ENCODE measurements at regions not wholly inside any gene's neighbourhood (a gene's known extent, or its start where the extent isn't known, plus 50 kb on each side); places are given as distances from the start of the nearest gene placed in this dataset.

DNA sequence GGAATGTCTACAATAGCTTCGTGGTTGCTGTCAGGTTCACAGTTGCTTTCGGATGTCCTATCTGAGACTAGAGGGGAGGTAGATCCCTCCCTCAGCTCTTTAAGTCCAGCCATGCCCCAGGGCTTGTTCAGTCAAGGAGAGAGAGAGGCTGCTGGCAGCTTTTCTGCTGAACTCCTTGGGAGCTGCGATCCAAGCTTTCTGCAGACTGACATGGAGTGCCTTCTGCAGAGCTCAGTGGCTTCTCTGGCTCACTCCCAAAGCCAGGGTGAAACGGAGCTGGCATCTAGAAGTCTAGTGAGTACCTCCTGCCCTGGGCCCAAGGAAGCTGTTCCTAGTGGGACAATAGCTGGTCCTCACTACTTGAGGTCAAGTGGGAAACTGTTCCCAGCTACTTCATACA is 62.5 kb downstream of the TMEM17 start:
- POLR2A ChIA-PET: interaction anchor here (1.7 kb wide), 1 partner anchor 135 kb away, joined by 5 read pairs; no protein-coding TSS in a partner anchor
- intact Hi-C loops (cut with micrococcal nuclease): no loop called here
- BruUV-seq (replicated peaks): no TSS peak

More for the DNA sequence above, 62.5 kb downstream of the TMEM17 start:
- H3K9ac ChIP-seq (ENCODE audit: low read length): no peak overlapping the region
- DNase-seq (ENCODE audit: low read depth, low spot score): no peak
- peaks cover 0 to 5% of the 10 kb centered on the region in 2 experiments; a peak in 1 of 4 replicates for H3K4me1 ChIP-seq (ENCODE audit: control insufficient read depth in 1 of 2, insufficient read depth in 2 of 2, low read length in 2 of 2)
- H2AFZ ChIP-seq (ENCODE audit: low read depth, low read length, poor library complexity, severe bottlenecking): no peak overlapping the region
- no peaks in the 10 kb centered on the region for H3K79me2 ChIP-seq (ENCODE audit: insufficient read depth, low read length)
- no peak overlapping the region for H3K27ac ChIP-seq (ENCODE audit: low read depth, low read length)
- no peaks in the 10 kb centered on the region for H3K9me2 ChIP-seq (ENCODE audit: insufficient read depth)
- H3K27me3 ChIP-seq (ENCODE audit: insufficient read depth, low read length): no peaks in the 10 kb centered on the region
- no peak overlapping the region for H3K4me2 ChIP-seq (ENCODE audit: low read length)
- CTCF ChIA-PET: interaction anchor here (0.8 to 1.0 kb wide), 2 partner anchors 450 to 1308 kb away, joined by 3 to 5 read pairs; no protein-coding TSS in a partner anchor
- H3K4me3 ChIP-seq (replicated peaks in 1 of 2; ENCODE audit: low read depth in 1 of 2, low read length in 2 of 2): no peak overlapping the region
- no peaks in the 10 kb centered on the region for H3K9me3 ChIP-seq (ENCODE audit: control insufficient read depth in 1 of 2, insufficient read depth in 1 of 2, low read depth in 1 of 2, low read length in 2 of 2)
- ATAC-seq: no peak
- TF ChIP-seq, protein P1, sequence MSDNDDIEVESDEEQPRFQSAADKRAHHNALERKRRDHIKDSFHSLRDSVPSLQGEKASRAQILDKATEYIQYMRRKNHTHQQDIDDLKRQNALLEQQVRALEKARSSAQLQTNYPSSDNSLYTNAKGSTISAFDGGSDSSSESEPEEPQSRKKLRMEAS (IDR thresholded peaks at IDR 0.05): no peak
- TF ChIP-seq YY1 (IDR thresholded peaks at IDR 0.05; ENCODE audit: extremely low read depth, insufficient replicate concordance, low read depth, low read length) (no peak), RAD21 (IDR thresholded peaks at IDR 0.05; ENCODE audit: low read depth) (no peak), EZH2 (IDR thresholded peaks at IDR 0.05) (no peak), JUND (IDR thresholded peaks at IDR 0.05) (no peak), CEBPB (IDR thresholded peaks at IDR 0.05; ENCODE audit: low read depth) (no peak), EGR1 (IDR thresholded peaks at IDR 0.05; ENCODE audit: low read depth) (no peak), TCF7L2 (IDR thresholded peaks at IDR 0.05; ENCODE audit: borderline replicate concordance, extremely low read depth, insufficient read depth, insufficient read length) (no peak), CBX3 (IDR thresholded peaks at IDR 0.05; ENCODE audit: low read depth) (no peak), ELF1 (IDR thresholded peaks at IDR 0.05; ENCODE audit: borderline replicate concordance, low read depth) (no peak), SP1 (IDR thresholded peaks at IDR 0.05; ENCODE audit: low read depth) (no peak), ZNF274 (IDR thresholded peaks at IDR 0.05; ENCODE audit: low read depth, low read length) (no peak), SRF (IDR thresholded peaks at IDR 0.05; ENCODE audit: low read depth) (no peak), FOSL1 (IDR thresholded peaks at IDR 0.05; ENCODE audit: low read depth) (no peak), POLR2A (IDR thresholded peaks at IDR 0.05; ENCODE audit: borderline replicate concordance, extremely low read depth, insufficient read depth, insufficient read length) (no peak)
- TF ChIP-seq, protein P2, sequence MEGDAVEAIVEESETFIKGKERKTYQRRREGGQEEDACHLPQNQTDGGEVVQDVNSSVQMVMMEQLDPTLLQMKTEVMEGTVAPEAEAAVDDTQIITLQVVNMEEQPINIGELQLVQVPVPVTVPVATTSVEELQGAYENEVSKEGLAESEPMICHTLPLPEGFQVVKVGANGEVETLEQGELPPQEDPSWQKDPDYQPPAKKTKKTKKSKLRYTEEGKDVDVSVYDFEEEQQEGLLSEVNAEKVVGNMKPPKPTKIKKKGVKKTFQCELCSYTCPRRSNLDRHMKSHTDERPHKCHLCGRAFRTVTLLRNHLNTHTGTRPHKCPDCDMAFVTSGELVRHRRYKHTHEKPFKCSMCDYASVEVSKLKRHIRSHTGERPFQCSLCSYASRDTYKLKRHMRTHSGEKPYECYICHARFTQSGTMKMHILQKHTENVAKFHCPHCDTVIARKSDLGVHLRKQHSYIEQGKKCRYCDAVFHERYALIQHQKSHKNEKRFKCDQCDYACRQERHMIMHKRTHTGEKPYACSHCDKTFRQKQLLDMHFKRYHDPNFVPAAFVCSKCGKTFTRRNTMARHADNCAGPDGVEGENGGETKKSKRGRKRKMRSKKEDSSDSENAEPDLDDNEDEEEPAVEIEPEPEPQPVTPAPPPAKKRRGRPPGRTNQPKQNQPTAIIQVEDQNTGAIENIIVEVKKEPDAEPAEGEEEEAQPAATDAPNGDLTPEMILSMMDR (IDR thresholded peaks at IDR 0.05 in 2 of 3, conservative IDR thresholded peaks at IDR 0.05 in 1 of 3; ENCODE audit: borderline replicate concordance in 1 of 3, insufficient read depth in 1 of 3, low read depth in 2 of 3, low read length in 2 of 3): no peak
- TF ChIP-seq, protein P3, sequence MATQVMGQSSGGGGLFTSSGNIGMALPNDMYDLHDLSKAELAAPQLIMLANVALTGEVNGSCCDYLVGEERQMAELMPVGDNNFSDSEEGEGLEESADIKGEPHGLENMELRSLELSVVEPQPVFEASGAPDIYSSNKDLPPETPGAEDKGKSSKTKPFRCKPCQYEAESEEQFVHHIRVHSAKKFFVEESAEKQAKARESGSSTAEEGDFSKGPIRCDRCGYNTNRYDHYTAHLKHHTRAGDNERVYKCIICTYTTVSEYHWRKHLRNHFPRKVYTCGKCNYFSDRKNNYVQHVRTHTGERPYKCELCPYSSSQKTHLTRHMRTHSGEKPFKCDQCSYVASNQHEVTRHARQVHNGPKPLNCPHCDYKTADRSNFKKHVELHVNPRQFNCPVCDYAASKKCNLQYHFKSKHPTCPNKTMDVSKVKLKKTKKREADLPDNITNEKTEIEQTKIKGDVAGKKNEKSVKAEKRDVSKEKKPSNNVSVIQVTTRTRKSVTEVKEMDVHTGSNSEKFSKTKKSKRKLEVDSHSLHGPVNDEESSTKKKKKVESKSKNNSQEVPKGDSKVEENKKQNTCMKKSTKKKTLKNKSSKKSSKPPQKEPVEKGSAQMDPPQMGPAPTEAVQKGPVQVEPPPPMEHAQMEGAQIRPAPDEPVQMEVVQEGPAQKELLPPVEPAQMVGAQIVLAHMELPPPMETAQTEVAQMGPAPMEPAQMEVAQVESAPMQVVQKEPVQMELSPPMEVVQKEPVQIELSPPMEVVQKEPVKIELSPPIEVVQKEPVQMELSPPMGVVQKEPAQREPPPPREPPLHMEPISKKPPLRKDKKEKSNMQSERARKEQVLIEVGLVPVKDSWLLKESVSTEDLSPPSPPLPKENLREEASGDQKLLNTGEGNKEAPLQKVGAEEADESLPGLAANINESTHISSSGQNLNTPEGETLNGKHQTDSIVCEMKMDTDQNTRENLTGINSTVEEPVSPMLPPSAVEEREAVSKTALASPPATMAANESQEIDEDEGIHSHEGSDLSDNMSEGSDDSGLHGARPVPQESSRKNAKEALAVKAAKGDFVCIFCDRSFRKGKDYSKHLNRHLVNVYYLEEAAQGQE (IDR thresholded peaks at IDR 0.05; ENCODE audit: low read depth): no peak
- TF ChIP-seq, protein P4, sequence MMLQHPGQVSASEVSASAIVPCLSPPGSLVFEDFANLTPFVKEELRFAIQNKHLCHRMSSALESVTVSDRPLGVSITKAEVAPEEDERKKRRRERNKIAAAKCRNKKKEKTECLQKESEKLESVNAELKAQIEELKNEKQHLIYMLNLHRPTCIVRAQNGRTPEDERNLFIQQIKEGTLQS (IDR thresholded peaks at IDR 0.05): no peak
- no peaks in the 10 kb centered on the region for H3K36me3 ChIP-seq (ENCODE audit: control insufficient read depth in 1 of 2, insufficient read depth in 2 of 2, low read length in 2 of 2)
- RAD21 ChIA-PET (ENCODE audit: low non-redundant PET in 1 of 2, low total read pairs in 2 of 2, uncharacterized antibody in 2 of 2, unreplicated experiment in 2 of 2): interaction anchor here in 1 of 2 experiments (0.6 to 1.6 kb wide), 2 partner anchors 111 to 450 kb away, joined by 5 read pairs; no protein-coding TSS in a partner anchor
- no peaks in the 10 kb centered on the region for H4K20me1 ChIP-seq (ENCODE audit: insufficient read depth)

Measured in HCT116 (cell line).